Activated naive CD8-positive, alpha-beta T cell (primary cell): ENCODE measurements at regions not wholly inside any gene's neighbourhood (a gene's known extent, or its start where the extent isn't known, plus 50 kb on each side); places are given as distances from the start of the nearest gene placed in this dataset.

Experiments
- H3K27ac Mint-ChIP-seq: one replicate; pipeline ENCODE4 v1.8.0; 2021; ENCODE audit warnings: mixed read lengths
- H3K27me3 Mint-ChIP-seq: one replicate; pipeline ENCODE4 v1.8.0; 2021; ENCODE audit warnings: mixed read lengths
- H3K36me3 Mint-ChIP-seq: one replicate; pipeline ENCODE4 v1.8.0; 2021; ENCODE audit warnings: mixed read lengths
- H3K4me1 Mint-ChIP-seq: one replicate; pipeline ENCODE4 v1.8.0; 2021; ENCODE audit warnings: low read depth, mixed read lengths
- H3K4me3 Mint-ChIP-seq: one replicate; pipeline ENCODE4 v1.8.0; 2021; ENCODE audit warnings: mild to moderate bottlenecking, mixed read lengths
- H3K9me3 Mint-ChIP-seq: one replicate; pipeline ENCODE4 v1.8.0; 2021; ENCODE audit warnings: low read depth, mixed read lengths

- H3K4me3 Mint-ChIP-seq = no peak overlapping the region
- peaks cover 3% of the 10 kb centered on the region for H3K4me1 Mint-ChIP-seq
- peaks cover 3% of the 10 kb centered on the region for H3K27me3 Mint-ChIP-seq
- H3K9me3 Mint-ChIP-seq = no peaks in the 10 kb centered on the region
- H3K36me3 Mint-ChIP-seq = no peaks in the 10 kb centered on the region
- no peak overlapping the region for H3K27ac Mint-ChIP-seq
These were observed 152.8 kb downstream of the BCL11A start for GRCh38 chr2:60400462-60401246.

GRCh38 chr2:60394463-60394862 lies 159.0 kb downstream of the BCL11A start:
- H3K27me3 Mint-ChIP-seq = peaks cover 1% of the 10 kb centered on the region
- H3K9me3 Mint-ChIP-seq = no peaks in the 10 kb centered on the region
- H3K27ac Mint-ChIP-seq = no peak overlapping the region
- H3K36me3 Mint-ChIP-seq = no peaks in the 10 kb centered on the region
- H3K4me1 Mint-ChIP-seq = no peaks in the 10 kb centered on the region
- H3K4me3 Mint-ChIP-seq = no peak overlapping the region

- no peak overlapping the region for H3K4me3 Mint-ChIP-seq
- H3K9me3 Mint-ChIP-seq = no peaks in the 10 kb centered on the region
- no peaks in the 10 kb centered on the region for H3K36me3 Mint-ChIP-seq
- no peaks in the 10 kb centered on the region for H3K4me1 Mint-ChIP-seq
- no peak overlapping the region for H3K27ac Mint-ChIP-seq
- H3K27me3 Mint-ChIP-seq = no peaks in the 10 kb centered on the region
These were observed 161.6 kb downstream of the BCL11A start for GRCh38 chr2:60391649-60392375.

GRCh38 chr2:60391230-60391629 lies 162.2 kb downstream of the BCL11A start:
- no peak overlapping the region for H3K4me3 Mint-ChIP-seq
- H3K27ac Mint-ChIP-seq = no peak overlapping the region
- H3K36me3 Mint-ChIP-seq = no peaks in the 10 kb centered on the region
- no peaks in the 10 kb centered on the region for H3K4me1 Mint-ChIP-seq
- H3K9me3 Mint-ChIP-seq = no peaks in the 10 kb centered on the region
- no peaks in the 10 kb centered on the region for H3K27me3 Mint-ChIP-seq

- no peaks in the 10 kb centered on the region for H3K36me3 Mint-ChIP-seq
- H3K27me3 Mint-ChIP-seq = no peaks in the 10 kb centered on the region
- no peak overlapping the region for H3K27ac Mint-ChIP-seq
- no peaks in the 10 kb centered on the region for H3K4me1 Mint-ChIP-seq
- no peak overlapping the region for H3K4me3 Mint-ChIP-seq
- H3K9me3 Mint-ChIP-seq = no peaks in the 10 kb centered on the region
These were observed 167.0 kb downstream of the BCL11A start for GRCh38 chr2:60386436-60386835.

- H3K4me1 Mint-ChIP-seq = no peaks in the 10 kb centered on the region
- no peak overlapping the region for H3K4me3 Mint-ChIP-seq
- H3K27ac Mint-ChIP-seq = no peak overlapping the region
- no peaks in the 10 kb centered on the region for H3K9me3 Mint-ChIP-seq
- no peaks in the 10 kb centered on the region for H3K27me3 Mint-ChIP-seq
- no peaks in the 10 kb centered on the region for H3K36me3 Mint-ChIP-seq
These were observed 167.8 kb downstream of the BCL11A start for GRCh38 chr2:60385648-60386047.

- Mint-ChIP-seq H3K27me3 (no peaks in the 10 kb centered on the region), H3K36me3 (no peaks in the 10 kb centered on the region), H3K4me3 (no peak overlapping the region), H3K27ac (no peak overlapping the region), H3K4me1 (no peaks in the 10 kb centered on the region), H3K9me3 (no peaks in the 10 kb centered on the region)
These were observed 169.9 kb downstream of the BCL11A start for GRCh38 chr2:60383401-60384143.

GRCh38 chr2:60380411-60380810 lies 173.0 kb downstream of the BCL11A start:
- Mint-ChIP-seq H3K4me1 (no peaks in the 10 kb centered on the region), H3K27ac (no peak overlapping the region), H3K4me3 (no peak overlapping the region), H3K9me3 (no peaks in the 10 kb centered on the region), H3K27me3 (no peaks in the 10 kb centered on the region), H3K36me3 (no peaks in the 10 kb centered on the region)

GRCh38 chr2:60379684-60380083 lies 173.8 kb downstream of the BCL11A start:
- H3K4me3 Mint-ChIP-seq = no peak overlapping the region
- H3K4me1 Mint-ChIP-seq = no peaks in the 10 kb centered on the region
- no peaks in the 10 kb centered on the region for H3K36me3 Mint-ChIP-seq
- H3K9me3 Mint-ChIP-seq = no peaks in the 10 kb centered on the region
- H3K27me3 Mint-ChIP-seq = no peaks in the 10 kb centered on the region
- H3K27ac Mint-ChIP-seq = no peak overlapping the region

GRCh38 chr2:60379216-60379615 lies 174.2 kb downstream of the BCL11A start:
- no peaks in the 10 kb centered on the region for H3K27me3 Mint-ChIP-seq
- H3K4me1 Mint-ChIP-seq = no peaks in the 10 kb centered on the region
- H3K9me3 Mint-ChIP-seq = no peaks in the 10 kb centered on the region
- no peak overlapping the region for H3K4me3 Mint-ChIP-seq
- H3K27ac Mint-ChIP-seq = no peak overlapping the region
- no peaks in the 10 kb centered on the region for H3K36me3 Mint-ChIP-seq

GRCh38 chr2:60377825-60378224 lies 175.6 kb downstream of the BCL11A start:
- Mint-ChIP-seq H3K4me1 (no peaks in the 10 kb centered on the region), H3K27ac (no peak overlapping the region), H3K9me3 (no peaks in the 10 kb centered on the region), H3K36me3 (no peaks in the 10 kb centered on the region), H3K4me3 (no peak overlapping the region), H3K27me3 (no peaks in the 10 kb centered on the region)

- H3K4me1 Mint-ChIP-seq = no peaks in the 10 kb centered on the region
- no peaks in the 10 kb centered on the region for H3K36me3 Mint-ChIP-seq
- H3K4me3 Mint-ChIP-seq = no peak overlapping the region
- no peak overlapping the region for H3K27ac Mint-ChIP-seq
- H3K27me3 Mint-ChIP-seq = no peaks in the 10 kb centered on the region
- H3K9me3 Mint-ChIP-seq = no peaks in the 10 kb centered on the region
These were observed 177.2 kb downstream of the BCL11A start for GRCh38 chr2:60376252-60376651.

- H3K4me3 Mint-ChIP-seq = no peak overlapping the region
- H3K36me3 Mint-ChIP-seq = no peaks in the 10 kb centered on the region
- no peak overlapping the region for H3K27ac Mint-ChIP-seq
- H3K27me3 Mint-ChIP-seq = no peaks in the 10 kb centered on the region
- H3K9me3 Mint-ChIP-seq = no peaks in the 10 kb centered on the region
- no peaks in the 10 kb centered on the region for H3K4me1 Mint-ChIP-seq
These were observed 181.8 kb downstream of the BCL11A start for GRCh38 chr2:60371681-60372080.

GRCh38 chr2:60371219-60371618 lies 182.2 kb downstream of the BCL11A start:
- Mint-ChIP-seq H3K9me3 (no peaks in the 10 kb centered on the region), H3K36me3 (no peaks in the 10 kb centered on the region), H3K4me3 (no peak overlapping the region), H3K27me3 (no peaks in the 10 kb centered on the region), H3K4me1 (no peaks in the 10 kb centered on the region), H3K27ac (no peak overlapping the region)

- H3K4me3 Mint-ChIP-seq = no peak overlapping the region
- H3K4me1 Mint-ChIP-seq = no peaks in the 10 kb centered on the region
- H3K36me3 Mint-ChIP-seq = no peaks in the 10 kb centered on the region
- no peaks in the 10 kb centered on the region for H3K27me3 Mint-ChIP-seq
- H3K27ac Mint-ChIP-seq = no peak overlapping the region
- H3K9me3 Mint-ChIP-seq = no peaks in the 10 kb centered on the region
These were observed 182.6 kb downstream of the BCL11A start for GRCh38 chr2:60370814-60371213.
